SK-N-SH (cell line): ENCODE measurements at regions not wholly inside any gene's neighbourhood (a gene's known extent, or its start where the extent isn't known, plus 50 kb on each side); places are given as distances from the start of the nearest gene placed in this dataset.

Experiments used
- CTCF ChIA-PET: fragments of 300-600, 350-600 bp; formaldehyde crosslinking; extraction: SDS; loops from one replicate; lab custom pipeline; 2021; lab: Yijun Ruan, JAX
- POLR2A ChIA-PET: fragments of 350-600 bp; sonication (Branson Sonifier 250); formaldehyde crosslinking; extraction: SDS; loops from one replicate; lab custom pipeline; 2020; ENCODE audit warnings: antibody characterized with exemption, inconsistent platforms; lab: Yijun Ruan, JAX
- DNase-seq: peaks from one replicate; pipeline ENCODE4 v3.0.0; 2012
- H2AFZ ChIP-seq: fragments of 200-600 bp; sonication (generic); 2 replicates; pipeline ENCODE4 v1.8.1; 2016; ENCODE audit warnings: antibody characterized with exemption, mild to moderate bottlenecking, low read depth
- H3F3A ChIP-seq: fragments of 200-600 bp; sonication (generic); replicated peaks from 2 replicates; pipeline ENCODE3; 2016; ENCODE audit warnings: antibody characterized with exemption, mild to moderate bottlenecking; ENCODE audit not compliant: insufficient read depth
- H3K27ac ChIP-seq, 2 experiments: fragments of 200-500 bp in 1 of 2; fragments of 200-600 bp in 1 of 2; sonication (Bioruptor generic) in 1 of 2; sonication (generic), shearing (Covaris generic) in 1 of 2; 2 replicates each; pipeline versions ENCODE4 v1.5.1 to v1.6.1; 2014 to 2016; ENCODE audit warnings: low read depth in 2 of 2, inconsistent platforms in 1 of 2, low read length in 1 of 2, mild to moderate bottlenecking in 1 of 2, mixed read lengths in 1 of 2
- H3K27me3 ChIP-seq: fragments of 200-600 bp; sonication (generic), shearing (Covaris generic); 2 replicates; pipeline ENCODE4 v1.6.1; 2016; ENCODE audit warnings: mixed run types; ENCODE audit not compliant: insufficient read depth
- H3K36me3 ChIP-seq, 2 experiments: fragments of 200-500 bp in 1 of 2; fragments of 200-600 bp in 1 of 2; sonication (Bioruptor generic) in 1 of 2; sonication (generic) in 1 of 2; replicated peaks in 1 of 2; 2 replicates each; pipeline versions ENCODE3 to v1.5.1; 2014 to 2016; ENCODE audit warnings: low read length in 1 of 2, mild to moderate bottlenecking in 1 of 2; ENCODE audit not compliant: insufficient read depth in 2 of 2, control insufficient read depth in 1 of 2
- H3K4me1 ChIP-seq, 2 experiments: fragments of 200-500 bp in 1 of 2; fragments of 200-600 bp in 1 of 2; sonication (Bioruptor generic) in 1 of 2; sonication (generic), shearing (Covaris generic) in 1 of 2; 2 replicates each; pipeline versions ENCODE4 v1.5.1 to v1.6.1; 2014 to 2016; ENCODE audit warnings: low read depth in 1 of 2, low read length in 1 of 2, mixed run types in 1 of 2; ENCODE audit not compliant: insufficient read depth in 2 of 2, control insufficient read depth in 1 of 2
- H3K4me2 ChIP-seq: fragments of 200-600 bp; sonication (generic), shearing (Covaris generic); 2 replicates; pipeline ENCODE4 v1.6.1; 2017; ENCODE audit warnings: mixed run types
- H3K4me3 ChIP-seq, 2 experiments: fragments of 200-500 bp in 1 of 2; fragments of 200-600 bp in 1 of 2; sonication (Bioruptor generic) in 1 of 2; sonication (generic), shearing (Covaris generic) in 1 of 2; 2 replicates each; pipeline versions ENCODE4 v1.5.1 to v1.8.1; 2014 to 2016; ENCODE audit warnings: low read depth in 2 of 2, inconsistent platforms in 1 of 2, low read length in 1 of 2, mild to moderate bottlenecking in 1 of 2, mixed read lengths in 1 of 2, moderate library complexity in 1 of 2
- H3K79me2 ChIP-seq: fragments of 200-600 bp; sonication (generic); 2 replicates; pipeline ENCODE4 v1.8.1; 2017; ENCODE audit warnings: mild to moderate bottlenecking; ENCODE audit not compliant: insufficient read depth
- H3K9ac ChIP-seq: fragments of 200-600 bp; sonication (generic); 2 replicates; pipeline ENCODE4 v1.6.1; 2017; ENCODE audit warnings: mixed run types
- H3K9me2 ChIP-seq: fragments of 200-600 bp; sonication (generic); 2 replicates; pipeline ENCODE4 v1.6.1; 2017; ENCODE audit warnings: mixed run types
- H3K9me3 ChIP-seq: fragments of 200-600 bp; sonication (generic); 2 replicates; pipeline ENCODE4 v1.6.1; 2017; ENCODE audit warnings: mixed run types, mild to moderate bottlenecking, moderate library complexity
- H4K20me1 ChIP-seq: fragments of 200-600 bp; sonication (generic); 2 replicates; pipeline ENCODE4 v1.6.1; 2017; ENCODE audit warnings: mild to moderate bottlenecking, mixed run types; ENCODE audit not compliant: insufficient read depth
- CTCF ChIP-seq: fragments of 200-600 bp; sonication (generic); IDR thresholded peaks from 2 replicates; pipeline ENCODE4 v1.6.1; 2017; ENCODE audit warnings: antibody characterized with exemption, mild to moderate bottlenecking, moderate library complexity
- EZH2phosphoT487 ChIP-seq: fragments of 200-600 bp; sonication (generic); IDR thresholded peaks from 2 replicates; pipeline ENCODE4 v1.6.1; 2017; ENCODE audit warnings: low read depth, mixed run types, mild to moderate bottlenecking, antibody characterized with exemption, moderate library complexity, borderline replicate concordance
- FOSL2 ChIP-seq: IDR thresholded peaks from 2 replicates; pipeline ENCODE4 v1.4.0; 2012; ENCODE audit warnings: low read depth, mild to moderate bottlenecking, moderate library complexity, borderline replicate concordance
- FOXJ3 ChIP-seq: sonication (generic); formaldehyde crosslinking; IDR thresholded peaks from 2 replicates; pipeline ENCODE4 v1.5.1; 2020; ENCODE audit warnings: mild to moderate bottlenecking, missing genetic modification reagents
- FOXM1 ChIP-seq: IDR thresholded peaks from 2 replicates; pipeline ENCODE4 v1.4.0; 2012; ENCODE audit warnings: low read depth, mild to moderate bottlenecking
- GATA2 ChIP-seq: sonication (generic); formaldehyde crosslinking; IDR thresholded peaks from 2 replicates; pipeline ENCODE4 v1.5.0; 2020; ENCODE audit warnings: mild to moderate bottlenecking, missing genetic modification reagents
- JUND ChIP-seq: IDR thresholded peaks from 2 replicates; pipeline ENCODE4 v1.4.0; 2012
- MAX ChIP-seq: IDR thresholded peaks from 2 replicates; pipeline ENCODE4 v1.4.0; 2012; ENCODE audit warnings: low read depth
- MEF2A ChIP-seq: IDR thresholded peaks from 2 replicates; pipeline ENCODE4 v1.4.0; 2012; ENCODE audit warnings: low read depth, borderline replicate concordance
- RFX5 ChIP-seq: IDR thresholded peaks from 2 replicates; pipeline ENCODE4 v1.6.1; 2012; ENCODE audit warnings: mild to moderate bottlenecking, improper control_type of control experiment, low read length
- SIN3A ChIP-seq: IDR thresholded peaks from 2 replicates; pipeline ENCODE4 v1.6.1; 2012; ENCODE audit warnings: low read depth, mild to moderate bottlenecking, low read length, moderate library complexity, borderline replicate concordance
- TAF1 ChIP-seq: IDR thresholded peaks from 2 replicates; pipeline ENCODE4 v1.6.1; 2012; ENCODE audit warnings: low read depth, mild to moderate bottlenecking, low read length, moderate library complexity, borderline replicate concordance
- WGBS: methylation state at CpG from one replicate; pipeline ENCODE4 v1.1.6; 2017; ENCODE audit warnings: low lambda C conversion rate; 5-methylcytosine and 5-hydroxymethylcytosine counted together
- TF ChIP-seq, protein P1 (sequence below): IDR thresholded peaks from 2 replicates; pipeline ENCODE4 v1.4.0; 2012; ENCODE audit warnings: low read depth, borderline replicate concordance
- TF ChIP-seq, protein P2 (sequence below): IDR thresholded peaks from 2 replicates; pipeline ENCODE4 v1.6.1; 2012; ENCODE audit warnings: mild to moderate bottlenecking, low read depth, low read length, moderate library complexity
- TF ChIP-seq, protein P3 (sequence below): fragments of 150-350 bp; IDR thresholded peaks from 2 replicates; pipeline ENCODE4 v1.6.1; 2017; ENCODE audit warnings: antibody characterized with exemption, low read length, low read depth, borderline replicate concordance

DNA sequence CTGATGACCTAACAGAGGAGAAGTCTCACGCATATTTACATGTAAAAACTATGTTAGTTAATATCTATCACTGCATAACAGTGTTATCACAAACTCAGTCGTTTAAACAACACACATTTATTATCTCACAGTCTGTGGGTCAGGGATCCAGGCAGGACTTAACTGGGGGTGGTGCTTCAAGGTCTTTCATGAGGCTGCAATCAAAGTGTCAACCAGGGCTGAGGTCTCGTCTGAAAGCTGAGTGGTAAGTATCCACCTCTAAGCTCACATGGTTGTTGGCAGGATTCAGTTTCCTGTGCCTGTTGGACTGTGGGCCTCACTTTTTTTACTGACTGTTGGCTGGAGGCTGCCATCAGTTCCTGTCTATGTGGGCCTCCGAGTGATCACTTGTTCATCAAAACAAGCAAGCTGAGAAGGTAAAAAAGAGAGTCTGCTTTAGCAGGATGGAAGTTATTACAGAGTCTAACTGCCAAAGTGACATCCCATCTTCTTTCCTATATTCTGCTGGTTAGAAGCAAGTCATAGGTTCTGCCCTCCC is 188.6 kb downstream of the CARTPT start:
- Histone ChIP-seq H3K27me3 (no peaks in the 10 kb centered on the region), H3K4me3 (no peak overlapping the region), H4K20me1 (no peaks in the 10 kb centered on the region), H3K27ac (peak overlapping the region in 1 of 2 experiments; percentile 86; a peak in 2 of 4 replicates), H3F3A (no peaks in the 10 kb centered on the region), H3K36me3 (no peaks in the 10 kb centered on the region), H3K9me2 (no peaks in the 10 kb centered on the region), H3K4me2 (no peak overlapping the region), H3K9me3 (0 out of 2 replicates have a peak, but pooled peaks cover 4% of the 10 kb centered on the region), H3K79me2 (no peaks in the 10 kb centered on the region), H2AFZ (0 out of 2 replicates have a peak overlapping the region, but pooled peaks have one; percentile 82), H3K9ac (no peak overlapping the region), H3K4me1 (peaks cover 7 to 16% of the 10 kb centered on the region in 2 experiments; a peak in 3 of 4 replicates)
- 81% methylated on average over 4 of the region's 4 CpGs for WGBS
- ChIA-PET POLR2A (no interaction called here), CTCF (interaction anchor here (0.7 kb wide), 1 partner anchor 437 kb away, joined by 3 read pairs; no protein-coding TSS in a partner anchor)
- TF ChIP-seq MAX, result no peak
- TF ChIP-seq, protein P1, sequence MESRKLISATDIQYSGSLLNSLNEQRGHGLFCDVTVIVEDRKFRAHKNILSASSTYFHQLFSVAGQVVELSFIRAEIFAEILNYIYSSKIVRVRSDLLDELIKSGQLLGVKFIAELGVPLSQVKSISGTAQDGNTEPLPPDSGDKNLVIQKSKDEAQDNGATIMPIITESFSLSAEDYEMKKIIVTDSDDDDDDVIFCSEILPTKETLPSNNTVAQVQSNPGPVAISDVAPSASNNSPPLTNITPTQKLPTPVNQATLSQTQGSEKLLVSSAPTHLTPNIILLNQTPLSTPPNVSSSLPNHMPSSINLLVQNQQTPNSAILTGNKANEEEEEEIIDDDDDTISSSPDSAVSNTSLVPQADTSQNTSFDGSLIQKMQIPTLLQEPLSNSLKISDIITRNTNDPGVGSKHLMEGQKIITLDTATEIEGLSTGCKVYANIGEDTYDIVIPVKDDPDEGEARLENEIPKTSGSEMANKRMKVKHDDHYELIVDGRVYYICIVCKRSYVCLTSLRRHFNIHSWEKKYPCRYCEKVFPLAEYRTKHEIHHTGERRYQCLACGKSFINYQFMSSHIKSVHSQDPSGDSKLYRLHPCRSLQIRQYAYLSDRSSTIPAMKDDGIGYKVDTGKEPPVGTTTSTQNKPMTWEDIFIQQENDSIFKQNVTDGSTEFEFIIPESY, result no peak
- no peak for TF ChIP-seq MEF2A
- no peak for TF ChIP-seq TAF1
- TF ChIP-seq FOSL2, result no peak
- TF ChIP-seq, protein P2, sequence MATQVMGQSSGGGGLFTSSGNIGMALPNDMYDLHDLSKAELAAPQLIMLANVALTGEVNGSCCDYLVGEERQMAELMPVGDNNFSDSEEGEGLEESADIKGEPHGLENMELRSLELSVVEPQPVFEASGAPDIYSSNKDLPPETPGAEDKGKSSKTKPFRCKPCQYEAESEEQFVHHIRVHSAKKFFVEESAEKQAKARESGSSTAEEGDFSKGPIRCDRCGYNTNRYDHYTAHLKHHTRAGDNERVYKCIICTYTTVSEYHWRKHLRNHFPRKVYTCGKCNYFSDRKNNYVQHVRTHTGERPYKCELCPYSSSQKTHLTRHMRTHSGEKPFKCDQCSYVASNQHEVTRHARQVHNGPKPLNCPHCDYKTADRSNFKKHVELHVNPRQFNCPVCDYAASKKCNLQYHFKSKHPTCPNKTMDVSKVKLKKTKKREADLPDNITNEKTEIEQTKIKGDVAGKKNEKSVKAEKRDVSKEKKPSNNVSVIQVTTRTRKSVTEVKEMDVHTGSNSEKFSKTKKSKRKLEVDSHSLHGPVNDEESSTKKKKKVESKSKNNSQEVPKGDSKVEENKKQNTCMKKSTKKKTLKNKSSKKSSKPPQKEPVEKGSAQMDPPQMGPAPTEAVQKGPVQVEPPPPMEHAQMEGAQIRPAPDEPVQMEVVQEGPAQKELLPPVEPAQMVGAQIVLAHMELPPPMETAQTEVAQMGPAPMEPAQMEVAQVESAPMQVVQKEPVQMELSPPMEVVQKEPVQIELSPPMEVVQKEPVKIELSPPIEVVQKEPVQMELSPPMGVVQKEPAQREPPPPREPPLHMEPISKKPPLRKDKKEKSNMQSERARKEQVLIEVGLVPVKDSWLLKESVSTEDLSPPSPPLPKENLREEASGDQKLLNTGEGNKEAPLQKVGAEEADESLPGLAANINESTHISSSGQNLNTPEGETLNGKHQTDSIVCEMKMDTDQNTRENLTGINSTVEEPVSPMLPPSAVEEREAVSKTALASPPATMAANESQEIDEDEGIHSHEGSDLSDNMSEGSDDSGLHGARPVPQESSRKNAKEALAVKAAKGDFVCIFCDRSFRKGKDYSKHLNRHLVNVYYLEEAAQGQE, result no peak
- TF ChIP-seq JUND, result no peak
- TF ChIP-seq FOXJ3 (CRISPR knock-in tag), result no peak
- no peak for TF ChIP-seq SIN3A
- TF ChIP-seq FOXM1, result no peak
- no peak for DNase-seq

- DNase-seq, result no peak
- H3K4me1 ChIP-seq, result peaks cover 7 to 16% of the 10 kb centered on the region in 2 experiments; a peak in 3 of 4 replicates
- CTCF ChIA-PET, result interaction anchor here (1.0 kb wide), 1 partner anchor 12 kb away, joined by 4 read pairs; no protein-coding TSS in a partner anchor
- TF ChIP-seq, protein P3, sequence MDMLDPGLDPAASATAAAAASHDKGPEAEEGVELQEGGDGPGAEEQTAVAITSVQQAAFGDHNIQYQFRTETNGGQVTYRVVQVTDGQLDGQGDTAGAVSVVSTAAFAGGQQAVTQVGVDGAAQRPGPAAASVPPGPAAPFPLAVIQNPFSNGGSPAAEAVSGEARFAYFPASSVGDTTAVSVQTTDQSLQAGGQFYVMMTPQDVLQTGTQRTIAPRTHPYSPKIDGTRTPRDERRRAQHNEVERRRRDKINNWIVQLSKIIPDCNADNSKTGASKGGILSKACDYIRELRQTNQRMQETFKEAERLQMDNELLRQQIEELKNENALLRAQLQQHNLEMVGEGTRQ, result no peak
- TF ChIP-seq, protein P1, result no peak
- no peak for TF ChIP-seq GATA2 (CRISPR knock-in tag)
- TF ChIP-seq CTCF, result no peak
- TF ChIP-seq EZH2phosphoT487, result no peak
- no peak for TF ChIP-seq RFX5
Observed at GRCh38 chr5:71910741-71911140, 191.7 kb downstream of the CARTPT start.

More at GRCh38 chr5:71910741-71911140, 191.7 kb downstream of the CARTPT start:
- H3K79me2 ChIP-seq, result no peaks in the 10 kb centered on the region
- H3K4me3 ChIP-seq, result no peak overlapping the region
- POLR2A ChIA-PET, result no interaction called here
- 0 out of 2 replicates have a peak, but pooled peaks cover under 1% of the 10 kb centered on the region for H3K9me3 ChIP-seq
- 66% methylated on average over 3 of the region's 3 CpGs for WGBS
- H4K20me1 ChIP-seq, result no peaks in the 10 kb centered on the region
- H3K4me2 ChIP-seq, result no peak overlapping the region
- H3F3A ChIP-seq, result no peaks in the 10 kb centered on the region
- H3K9me2 ChIP-seq, result no peaks in the 10 kb centered on the region
- no peak overlapping the region for H3K9ac ChIP-seq
- no peak overlapping the region for H3K27ac ChIP-seq
- no peaks in the 10 kb centered on the region for H3K27me3 ChIP-seq
- H2AFZ ChIP-seq, result no peak overlapping the region
- no peaks in the 10 kb centered on the region for H3K36me3 ChIP-seq
